Erythroblast (primary cell): ENCODE measurements at regions not wholly inside any gene's neighbourhood (a gene's known extent, or its start where the extent isn't known, plus 50 kb on each side); places are given as distances from the start of the nearest gene placed in this dataset.

Experiments used
- GATA1 ChIP-seq: IDR thresholded peaks from 2 replicates; pipeline ENCODE4 v1.6.1; 2011; ENCODE audit warnings: low read depth, mild to moderate bottlenecking, control low read depth, low read length, moderate library complexity
- POLR2A ChIP-seq: IDR thresholded peaks from 2 replicates; pipeline ENCODE4 v1.6.1; 2011; ENCODE audit warnings: mild to moderate bottlenecking, low read length

GRCh38 chr12:91954747-91955146, 190.9 kb downstream of the BTG1 start:
- no peak for TF ChIP-seq POLR2A
- no peak for TF ChIP-seq GATA1
